ENCODE measurements at regions not wholly inside any gene's neighbourhood (a gene's known extent, or its start where the extent isn't known, plus 50 kb on each side); places are given as distances from the start of the nearest gene placed in this dataset.

GRCh38 chr6:96433950-96434349 lies 87.7 kb upstream of the UFL1 start:
- in situ Hi-C loops (cut with HindIII; ENCODE audit: low pct_unique_long_range_greater_than_20kb, low sequenced_read_pairs) (no loop called here), intact Hi-C loops (cut with micrococcal nuclease; ENCODE audit: unreplicated experiment) (no loop called here)
- ChIA-PET CTCF (no interaction called here), POLR2A (no interaction called here)
- Histone ChIP-seq H3K4me1 (ENCODE audit: control insufficient read depth, insufficient read depth, low read length) (no peaks in the 10 kb centered on the region), H3K9me3 (ENCODE audit: control insufficient read depth, insufficient read depth, low read depth, low read length) (no peaks in the 10 kb centered on the region), H3K27ac (ENCODE audit: low read length) (no peak overlapping the region), H3K4me3 (ENCODE audit: low read depth in 2 of 2, low read length in 2 of 2) (no peak overlapping the region), H3K36me3 (ENCODE audit: control insufficient read depth, insufficient read depth, low read length) (no peaks in the 10 kb centered on the region), H3K27me3 (ENCODE audit: control insufficient read depth, insufficient read depth, low read length) (no peaks in the 10 kb centered on the region)
- ATAC-seq (no peak), DNase-seq (ENCODE audit: low read depth, low spot score) (no peak)
- no TSS peak for BruUV-seq (replicated peaks)
- TF ChIP-seq TCF7L2 (IDR thresholded peaks at IDR 0.05; ENCODE audit: low read depth, low read length) (no peak), REST (IDR thresholded peaks at IDR 0.05; ENCODE audit: insufficient read depth in 1 of 2, low read depth in 2 of 2, low read length in 1 of 2) (no peak), POLR2AphosphoS5 (IDR thresholded peaks at IDR 0.05; ENCODE audit: low read depth, low read length) (no peak), SIN3A (IDR thresholded peaks at IDR 0.05; ENCODE audit: borderline replicate concordance, insufficient read depth, low read depth, low read length) (no peak), CTCF (IDR thresholded peaks at IDR 0.05) (no peak)

- no TSS peak for BruUV-seq (replicated peaks)
Observed at GRCh38 chr6:96436398-96436797, 85.2 kb upstream of the UFL1 start.

More at GRCh38 chr6:96436398-96436797, 85.2 kb upstream of the UFL1 start:
- CTCF ChIA-PET = interaction anchor here (0.7 kb wide), 1 partner anchor 315 kb away, joined by 3 read pairs; no protein-coding TSS in a partner anchor
- in situ Hi-C loops (cut with HindIII; ENCODE audit: low pct_unique_long_range_greater_than_20kb, low sequenced_read_pairs) (no loop called here), intact Hi-C loops (cut with micrococcal nuclease; ENCODE audit: unreplicated experiment) (no loop called here)
- H3K9me3 ChIP-seq (ENCODE audit: control insufficient read depth, insufficient read depth, low read depth, low read length) = no peaks in the 10 kb centered on the region
- H3K27ac ChIP-seq (ENCODE audit: low read length) = no peak overlapping the region
- no peaks in the 10 kb centered on the region for H3K36me3 ChIP-seq (ENCODE audit: control insufficient read depth, insufficient read depth, low read length)
- DNase-seq (ENCODE audit: low read depth, low spot score) = no peak
- POLR2A ChIA-PET = no interaction called here
- H3K4me1 ChIP-seq (ENCODE audit: control insufficient read depth, insufficient read depth, low read length) = no peaks in the 10 kb centered on the region
- no peaks in the 10 kb centered on the region for H3K27me3 ChIP-seq (ENCODE audit: control insufficient read depth, insufficient read depth, low read length)
- ATAC-seq = no peak
- H3K4me3 ChIP-seq (ENCODE audit: low read depth in 2 of 2, low read length in 2 of 2) = no peak overlapping the region
- no peak for TF ChIP-seq POLR2AphosphoS5 (IDR thresholded peaks at IDR 0.05; ENCODE audit: low read depth, low read length)
- TF ChIP-seq SIN3A (IDR thresholded peaks at IDR 0.05; ENCODE audit: borderline replicate concordance, insufficient read depth, low read depth, low read length) = no peak
- no peak for TF ChIP-seq TCF7L2 (IDR thresholded peaks at IDR 0.05; ENCODE audit: low read depth, low read length)
- no peak for TF ChIP-seq CTCF (IDR thresholded peaks at IDR 0.05)
- TF ChIP-seq REST (IDR thresholded peaks at IDR 0.05; ENCODE audit: insufficient read depth in 1 of 2, low read depth in 2 of 2, low read length in 1 of 2) = no peak

Data from Panc1 (cell line).